Activated naive CD4-positive, alpha-beta T cell (primary cell): ENCODE measurements at regions not wholly inside any gene's neighbourhood (a gene's known extent, or its start where the extent isn't known, plus 50 kb on each side); places are given as distances from the start of the nearest gene placed in this dataset.
"Not testable (repeated sequence)": the region's sequence is repeated elsewhere in the genome, so short reads cannot be mapped to it uniquely, and the experiment has no call there.

Experiments used
- DNase-seq, 4 experiments: peaks; one replicate each; lab custom pipeline; 2025; lab: John Stamatoyannopoulos, UW

GRCh38 chr15:84152381-84152979 is 83.1 kb upstream of the GOLGA6L4 start:
- not testable (repeated sequence) for DNase-seq

GRCh38 chr15:84153655-84154140 is 81.9 kb upstream of the GOLGA6L4 start:
- not testable (repeated sequence) for DNase-seq

GRCh38 chr15:84154314-84154713 is 81.3 kb upstream of the GOLGA6L4 start:
- not testable (repeated sequence) for DNase-seq

- not testable (repeated sequence) for DNase-seq
Observed at GRCh38 chr15:84154787-84155186, 80.8 kb upstream of the GOLGA6L4 start.

- DNase-seq, result not testable (repeated sequence)
Observed at GRCh38 chr15:84155792-84156587, 79.6 kb upstream of the GOLGA6L4 start.

GRCh38 chr15:84156588-84156840 is 79.1 kb upstream of the GOLGA6L4 start:
- DNase-seq, result not testable (repeated sequence)

- DNase-seq, result not testable (repeated sequence)
Observed at GRCh38 chr15:84157056-84157632, 78.4 kb upstream of the GOLGA6L4 start.

GRCh38 chr15:84157857-84158256 is 77.7 kb upstream of the GOLGA6L4 start:
- DNase-seq, result not testable (repeated sequence)

- not testable (repeated sequence) for DNase-seq
Observed at GRCh38 chr15:84159346-84160269, 76.0 kb upstream of the GOLGA6L4 start.

- not testable (repeated sequence) for DNase-seq
Observed at GRCh38 chr15:84164423-84165292, 70.9 kb upstream of the GOLGA6L4 start.

- DNase-seq, result not testable (repeated sequence)
Observed at GRCh38 chr15:84170029-84170428, 65.5 kb upstream of the GOLGA6L4 start.

GRCh38 chr15:84173231-84173610 is 62.4 kb upstream of the GOLGA6L4 start:
- not testable (repeated sequence) for DNase-seq
